ENCODE measurements at regions not wholly inside any gene's neighbourhood (a gene's known extent, or its start where the extent isn't known, plus 50 kb on each side); places are given as distances from the start of the nearest gene placed in this dataset.

GRCh38 chr11:42524534-42525227 lies 787.1 kb upstream of the API5 start:
- DNase-seq: no peak

- DNase-seq: no peak
These were observed 785.4 kb upstream of the API5 start for GRCh38 chr11:42526426-42526825.

DNA sequence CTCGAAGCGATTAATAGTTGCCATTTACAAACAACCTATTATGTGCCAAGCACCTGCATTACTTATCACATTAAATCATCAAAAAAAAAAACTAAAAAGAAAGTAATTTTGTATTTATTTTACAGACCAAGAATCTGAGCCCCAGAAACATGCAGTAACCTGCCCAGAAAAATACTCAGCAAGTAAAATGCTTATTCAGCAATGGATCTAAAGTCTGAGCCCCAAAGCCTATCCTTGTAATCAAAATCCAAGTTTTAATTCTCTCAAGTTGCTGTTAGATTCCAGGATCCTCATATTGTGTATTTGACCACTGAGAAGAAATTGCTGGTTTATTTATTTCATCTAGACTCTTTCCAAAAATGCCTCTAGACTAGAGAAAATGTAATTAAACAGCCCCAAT lies 783.3 kb upstream of the API5 start:
- no peak for DNase-seq

DNA sequence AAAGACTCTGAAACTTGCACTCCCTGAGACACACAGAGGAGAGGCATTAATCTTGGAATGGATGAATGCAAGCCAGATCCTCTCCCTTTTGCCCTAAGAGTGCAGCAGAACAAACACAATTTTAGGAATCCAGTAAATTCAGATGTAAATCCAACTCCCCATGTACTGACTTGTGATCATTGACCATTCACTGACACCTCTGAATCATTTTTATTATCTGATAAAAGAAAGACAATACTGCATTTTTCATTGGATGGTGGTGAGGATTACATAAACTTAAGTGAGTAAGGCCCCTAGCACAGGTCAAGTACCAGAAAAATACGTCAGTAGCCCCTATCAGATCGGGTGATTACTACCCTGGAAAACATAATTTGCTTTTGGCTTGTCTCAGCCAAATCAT lies 782.9 kb upstream of the API5 start:
- DNase-seq: no peak

DNA sequence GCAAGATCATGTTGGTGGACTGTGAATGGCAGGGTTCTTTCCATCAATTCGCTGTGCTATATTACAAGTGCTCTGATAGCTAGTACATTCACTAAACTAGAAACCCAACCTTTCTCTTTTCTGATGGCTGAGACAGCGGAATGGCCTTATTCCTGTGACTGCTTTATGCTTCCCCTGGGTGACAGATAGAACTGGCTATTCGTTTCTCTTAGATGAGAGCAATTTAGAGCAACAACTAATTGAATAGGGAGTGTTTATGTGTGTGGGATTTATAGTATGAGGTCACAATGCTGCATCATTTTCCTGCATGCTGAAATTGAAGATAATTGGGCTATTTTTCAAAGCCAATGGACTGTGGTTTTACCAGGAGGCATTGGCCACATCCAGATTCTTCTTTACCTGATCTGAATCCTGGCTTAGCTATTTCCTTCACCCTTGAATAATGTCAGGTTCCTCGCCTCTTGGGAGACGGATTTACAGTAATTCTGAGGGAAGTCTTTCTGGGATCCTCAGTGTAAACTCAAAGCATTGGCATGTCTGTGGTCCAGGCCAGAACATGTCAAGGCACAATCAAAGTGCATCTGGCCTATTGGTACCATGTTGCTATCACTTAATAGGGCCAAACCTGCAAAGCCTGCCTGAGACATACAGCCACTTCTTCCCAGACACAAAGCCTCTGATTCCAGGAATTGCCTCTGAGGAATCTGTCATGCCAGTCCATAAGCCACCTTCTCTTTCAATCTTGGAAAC lies 775.0 kb upstream of the API5 start:
- no peak for DNase-seq

- DNase-seq: no peak
These were observed 769.5 kb upstream of the API5 start for GRCh38 chr11:42542336-42542735.

DNA sequence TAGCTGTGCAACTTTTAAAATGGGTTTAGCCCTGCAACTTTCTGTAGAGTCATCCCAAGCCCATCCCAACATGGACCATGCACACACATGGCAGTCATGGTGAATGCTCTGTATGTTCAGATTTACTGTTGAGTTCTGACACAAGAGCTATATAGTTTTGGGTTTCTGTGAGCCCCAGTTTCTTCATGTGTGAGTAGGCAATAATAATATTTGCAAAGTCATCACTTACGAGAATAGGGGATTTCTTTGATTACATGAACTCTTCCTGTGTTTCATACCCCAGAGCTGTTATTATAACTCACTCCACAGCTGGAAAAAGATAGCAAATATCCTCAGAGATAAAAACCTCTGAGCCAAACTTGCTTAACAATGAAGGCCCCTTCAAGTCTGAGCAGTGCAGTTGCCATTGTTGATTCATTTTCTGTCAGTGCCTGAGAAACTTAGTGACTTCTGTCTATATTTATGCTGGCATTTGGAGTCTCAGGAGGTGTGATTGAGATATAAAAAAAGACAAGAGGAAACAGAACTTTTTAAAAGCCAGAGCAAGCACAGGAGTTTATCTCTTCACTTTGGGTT lies 767.9 kb upstream of the API5 start:
- no peak for DNase-seq

GRCh38 chr11:42544726-42545125 lies 767.1 kb upstream of the API5 start:
- DNase-seq: no peak

DNA sequence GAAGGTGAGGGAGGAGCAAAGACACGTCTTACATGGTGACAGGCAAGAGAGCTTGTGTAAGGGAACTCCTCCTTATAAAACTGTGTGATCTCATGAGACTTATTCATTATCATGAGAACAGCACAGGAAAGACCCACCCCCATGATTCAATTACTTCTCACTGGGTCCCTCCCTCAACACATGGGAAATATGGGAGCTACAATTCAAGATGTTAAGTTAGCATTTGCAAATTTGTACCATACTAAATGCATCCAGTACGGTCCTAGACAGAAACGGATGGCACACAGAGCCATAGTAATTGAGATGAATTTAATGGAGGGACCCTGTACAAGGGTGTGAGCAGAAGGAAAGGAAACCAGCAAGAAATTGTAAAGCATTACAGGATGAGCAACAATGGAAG lies 765.8 kb upstream of the API5 start:
- DNase-seq: no peak

DNA sequence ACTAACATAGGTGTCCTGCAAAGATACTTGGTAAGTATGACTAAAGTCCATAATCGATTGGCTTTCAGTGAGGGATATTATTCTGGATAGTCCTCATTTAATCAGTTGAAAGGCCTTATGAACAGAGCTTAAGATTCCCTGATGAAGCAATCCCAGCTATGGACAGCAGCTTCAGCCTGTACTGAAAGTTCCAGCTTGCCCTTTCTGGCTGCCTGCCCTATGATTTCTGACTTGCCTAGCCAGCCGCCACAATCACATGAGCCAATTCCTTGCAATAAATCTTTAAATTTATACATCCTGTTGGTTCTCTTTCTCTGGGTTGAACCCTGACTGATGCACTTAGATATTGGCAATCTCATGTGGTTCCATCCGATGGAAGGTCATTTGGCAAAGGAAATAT lies 759.0 kb upstream of the API5 start:
- DNase-seq: no peak

DNA sequence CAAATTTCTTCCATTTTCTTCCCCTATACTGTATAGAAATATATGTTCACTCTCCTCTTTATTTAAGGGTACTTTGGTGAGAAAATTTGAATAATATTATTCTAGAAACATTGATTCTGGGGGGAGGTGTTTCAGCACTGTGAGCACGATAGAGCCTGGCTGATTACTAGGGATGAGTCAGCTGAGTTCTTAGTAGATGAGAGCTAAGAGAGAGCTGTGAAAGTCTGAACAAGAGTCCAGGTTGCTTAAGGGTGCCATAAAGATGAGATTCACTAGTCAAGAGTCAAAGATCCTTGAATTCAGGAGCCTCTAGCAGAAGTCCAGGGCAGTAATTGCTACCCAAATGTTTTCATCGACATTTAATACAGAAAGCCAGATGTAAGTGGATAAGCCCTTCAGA lies 756.6 kb upstream of the API5 start:
- no peak for DNase-seq

GRCh38 chr11:42571131-42571877 lies 740.5 kb upstream of the API5 start:
- DNase-seq: no peak

DNA sequence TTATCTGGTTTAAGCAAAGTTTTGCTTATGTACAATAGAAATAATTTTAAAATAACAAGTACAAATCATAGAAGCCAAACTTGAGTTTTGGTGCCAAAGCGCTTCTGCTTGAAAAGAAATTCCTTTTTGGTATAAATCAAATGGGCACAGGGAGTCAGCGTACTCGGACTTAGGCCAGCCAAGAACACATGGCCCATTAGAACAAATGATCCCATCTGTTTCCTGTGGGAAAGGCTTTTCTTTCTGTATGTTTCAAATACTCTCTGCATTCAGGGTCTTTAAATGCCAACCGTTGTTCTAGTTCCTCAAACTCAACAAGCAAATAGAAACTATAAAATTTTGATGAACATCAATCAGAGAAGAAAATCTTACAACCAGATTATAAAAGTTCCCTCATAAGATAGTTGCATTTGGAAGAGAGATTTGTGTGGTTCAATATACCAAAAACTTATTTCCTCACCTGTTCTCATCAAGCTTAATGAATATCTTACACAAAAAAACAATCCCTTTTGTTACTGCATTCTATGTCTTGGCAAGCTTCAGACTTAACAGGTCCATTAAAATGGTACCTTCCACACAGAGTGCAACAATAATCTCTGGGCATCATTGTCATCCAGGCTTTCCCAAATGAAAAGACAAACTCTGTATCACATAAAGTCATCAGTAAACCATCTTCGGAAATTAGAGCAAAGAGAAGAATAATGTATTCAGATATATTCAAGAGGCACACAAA lies 739.8 kb upstream of the API5 start:
- no peak for DNase-seq

GRCh38 chr11:42576318-42576717 lies 735.5 kb upstream of the API5 start:
- DNase-seq: no peak

- DNase-seq: no peak
These were observed 722.5 kb upstream of the API5 start for GRCh38 chr11:42589286-42589685.

GRCh38 chr11:42591841-42592240 lies 720.0 kb upstream of the API5 start:
- DNase-seq: no peak

- DNase-seq: no peak
These were observed 718.4 kb upstream of the API5 start for GRCh38 chr11:42593441-42593840.

DNA sequence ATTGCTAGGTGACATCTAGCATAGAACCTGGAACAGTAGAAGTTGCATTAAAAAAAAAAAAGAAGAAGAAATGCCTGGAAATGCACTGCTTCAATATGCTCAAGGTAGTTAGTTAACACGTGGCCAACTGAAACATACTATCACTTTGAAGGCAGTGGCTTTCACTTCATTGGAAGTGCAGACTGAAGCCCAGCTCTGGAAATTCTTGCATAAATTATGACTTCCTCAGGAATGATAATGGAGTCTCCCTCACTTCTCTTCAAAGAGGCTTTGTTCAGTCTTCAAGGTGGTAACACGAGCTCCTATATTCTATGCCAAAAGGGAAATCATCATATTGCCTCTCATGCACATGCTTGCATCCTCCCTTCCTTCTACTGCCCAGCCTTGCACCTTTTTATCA lies 715.9 kb upstream of the API5 start:
- no peak for DNase-seq

- no peak for DNase-seq
These were observed 715.1 kb upstream of the API5 start for GRCh38 chr11:42596576-42597145.

DNA sequence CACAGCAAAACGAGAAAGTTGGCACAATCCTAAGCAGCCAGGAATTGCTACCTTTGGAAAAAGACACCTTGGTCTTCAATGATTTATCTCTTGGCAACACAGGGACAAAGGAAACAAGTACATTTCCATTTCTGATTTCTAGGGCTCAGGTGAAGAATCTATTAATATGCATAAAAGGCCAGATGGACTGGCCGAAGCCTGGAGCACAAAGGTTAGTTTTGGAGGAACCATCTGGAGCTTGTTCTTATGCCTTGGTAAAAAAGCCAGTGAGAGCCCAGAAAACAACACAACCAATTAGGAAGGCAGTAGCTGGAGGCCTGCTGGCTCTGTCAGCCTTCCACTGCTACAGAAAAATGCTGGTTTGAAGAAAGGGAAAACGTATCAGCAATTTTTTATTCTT lies 713.5 kb upstream of the API5 start:
- no peak for DNase-seq

DNA sequence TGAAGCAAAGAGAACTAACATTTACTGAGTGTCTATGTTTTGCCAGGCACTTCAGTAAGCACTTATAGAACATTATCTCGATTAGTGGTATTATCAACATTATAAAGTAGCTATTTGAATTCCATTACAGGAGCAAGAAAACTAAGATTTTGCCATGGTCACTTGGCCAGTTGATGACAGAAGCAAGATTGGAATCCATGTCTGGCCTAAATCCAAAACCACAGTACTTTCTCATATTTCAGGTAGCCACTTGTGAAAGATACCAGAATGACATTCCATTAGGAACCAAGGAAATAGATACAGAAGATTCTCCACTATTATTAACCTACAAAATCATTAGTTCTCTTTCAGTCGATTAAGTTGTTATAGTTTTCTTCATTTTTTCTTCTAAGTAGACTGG lies 691.0 kb upstream of the API5 start:
- DNase-seq: no peak
